ENCODE measurements at regions not wholly inside any gene's neighbourhood (a gene's known extent, or its start where the extent isn't known, plus 50 kb on each side); places are given as distances from the start of the nearest gene placed in this dataset.

DNA sequence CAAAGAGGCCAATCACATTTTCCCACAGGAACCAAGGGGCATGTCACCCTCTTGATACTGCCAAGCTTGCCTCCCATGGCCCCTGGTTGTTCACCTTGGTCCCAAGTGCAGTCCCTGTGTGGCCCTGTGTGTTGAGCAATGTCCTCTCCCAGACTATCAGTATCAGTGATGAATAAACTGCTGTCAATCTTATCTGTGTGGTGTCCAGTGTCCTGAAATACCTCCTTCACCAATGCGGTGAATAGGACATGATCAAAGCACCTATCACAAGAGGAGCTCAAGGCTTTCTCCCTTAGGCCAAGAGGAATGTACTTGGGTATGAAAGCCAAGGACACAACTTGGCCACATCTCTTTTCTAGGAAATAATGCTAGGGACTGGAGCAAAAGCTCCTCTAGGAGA is 68.2 kb downstream of the MAIP1 start:
- no peaks in the 10 kb centered on the region for H3K36me3 ChIP-seq (ENCODE audit: insufficient read depth)
- no peak overlapping the region for H3K4me3 Mint-ChIP-seq
- H3K27me3 Mint-ChIP-seq (ENCODE audit: insufficient read depth, low read depth, poor library complexity), result no peaks in the 10 kb centered on the region
- peaks cover 10% of the 10 kb centered on the region for H3K4me1 Mint-ChIP-seq
- no peak overlapping the region for H2AFZ ChIP-seq
- H3K9me3 Mint-ChIP-seq, result peaks cover 8% of the 10 kb centered on the region
- H3K27ac Mint-ChIP-seq, result no peak overlapping the region
- no peak overlapping the region for H3K27ac ChIP-seq (ENCODE audit: low read depth)
- H3K9me2 ChIP-seq (ENCODE audit: insufficient read depth), result peaks cover 19% of the 10 kb centered on the region
- no peak overlapping the region for H3K4me2 ChIP-seq
- H3F3A ChIP-seq (replicated peaks; ENCODE audit: low read depth), result no peaks in the 10 kb centered on the region
- H3K27me3 ChIP-seq (ENCODE audit: insufficient read depth), result no peaks in the 10 kb centered on the region
- no peaks in the 10 kb centered on the region for H4K20me1 ChIP-seq (replicated peaks; ENCODE audit: insufficient read depth)
- DNase-seq (ENCODE audit: low spot score) (no peak), ATAC-seq (no peak)
- peaks cover 16% of the 10 kb centered on the region; the same call in 2 of the 3 replicates for H3K36me3 Mint-ChIP-seq (ENCODE audit: low read depth)
- H3K4me1 ChIP-seq (ENCODE audit: insufficient read depth), result no peaks in the 10 kb centered on the region
- no peaks in the 10 kb centered on the region for H3K79me2 ChIP-seq (replicated peaks; ENCODE audit: insufficient read depth)
- TF ChIP-seq ZNF331 (CRISPR knock-in tag; IDR thresholded peaks at IDR 0.05; ENCODE audit: low read depth) (no peak), ZNF114 (CRISPR knock-in tag; IDR thresholded peaks at IDR 0.05) (no peak), JUNB (IDR thresholded peaks at IDR 0.05; ENCODE audit: unreplicated experiment) (no peak), NANOG (IDR thresholded peaks at IDR 0.05; ENCODE audit: borderline replicate concordance) (no peak), EZH2phosphoT487 (IDR thresholded peaks at IDR 0.05; ENCODE audit: unreplicated experiment) (no peak), POLR2AphosphoS5 (IDR thresholded peaks at IDR 0.05; ENCODE audit: low read depth) (no peak), STAT1 (IDR thresholded peaks at IDR 0.05; ENCODE audit: unreplicated experiment) (no peak), CREB1 (CRISPR knock-in tag; IDR thresholded peaks at IDR 0.05; ENCODE audit: low read depth) (no peak)
- TF ChIP-seq, protein P1, sequence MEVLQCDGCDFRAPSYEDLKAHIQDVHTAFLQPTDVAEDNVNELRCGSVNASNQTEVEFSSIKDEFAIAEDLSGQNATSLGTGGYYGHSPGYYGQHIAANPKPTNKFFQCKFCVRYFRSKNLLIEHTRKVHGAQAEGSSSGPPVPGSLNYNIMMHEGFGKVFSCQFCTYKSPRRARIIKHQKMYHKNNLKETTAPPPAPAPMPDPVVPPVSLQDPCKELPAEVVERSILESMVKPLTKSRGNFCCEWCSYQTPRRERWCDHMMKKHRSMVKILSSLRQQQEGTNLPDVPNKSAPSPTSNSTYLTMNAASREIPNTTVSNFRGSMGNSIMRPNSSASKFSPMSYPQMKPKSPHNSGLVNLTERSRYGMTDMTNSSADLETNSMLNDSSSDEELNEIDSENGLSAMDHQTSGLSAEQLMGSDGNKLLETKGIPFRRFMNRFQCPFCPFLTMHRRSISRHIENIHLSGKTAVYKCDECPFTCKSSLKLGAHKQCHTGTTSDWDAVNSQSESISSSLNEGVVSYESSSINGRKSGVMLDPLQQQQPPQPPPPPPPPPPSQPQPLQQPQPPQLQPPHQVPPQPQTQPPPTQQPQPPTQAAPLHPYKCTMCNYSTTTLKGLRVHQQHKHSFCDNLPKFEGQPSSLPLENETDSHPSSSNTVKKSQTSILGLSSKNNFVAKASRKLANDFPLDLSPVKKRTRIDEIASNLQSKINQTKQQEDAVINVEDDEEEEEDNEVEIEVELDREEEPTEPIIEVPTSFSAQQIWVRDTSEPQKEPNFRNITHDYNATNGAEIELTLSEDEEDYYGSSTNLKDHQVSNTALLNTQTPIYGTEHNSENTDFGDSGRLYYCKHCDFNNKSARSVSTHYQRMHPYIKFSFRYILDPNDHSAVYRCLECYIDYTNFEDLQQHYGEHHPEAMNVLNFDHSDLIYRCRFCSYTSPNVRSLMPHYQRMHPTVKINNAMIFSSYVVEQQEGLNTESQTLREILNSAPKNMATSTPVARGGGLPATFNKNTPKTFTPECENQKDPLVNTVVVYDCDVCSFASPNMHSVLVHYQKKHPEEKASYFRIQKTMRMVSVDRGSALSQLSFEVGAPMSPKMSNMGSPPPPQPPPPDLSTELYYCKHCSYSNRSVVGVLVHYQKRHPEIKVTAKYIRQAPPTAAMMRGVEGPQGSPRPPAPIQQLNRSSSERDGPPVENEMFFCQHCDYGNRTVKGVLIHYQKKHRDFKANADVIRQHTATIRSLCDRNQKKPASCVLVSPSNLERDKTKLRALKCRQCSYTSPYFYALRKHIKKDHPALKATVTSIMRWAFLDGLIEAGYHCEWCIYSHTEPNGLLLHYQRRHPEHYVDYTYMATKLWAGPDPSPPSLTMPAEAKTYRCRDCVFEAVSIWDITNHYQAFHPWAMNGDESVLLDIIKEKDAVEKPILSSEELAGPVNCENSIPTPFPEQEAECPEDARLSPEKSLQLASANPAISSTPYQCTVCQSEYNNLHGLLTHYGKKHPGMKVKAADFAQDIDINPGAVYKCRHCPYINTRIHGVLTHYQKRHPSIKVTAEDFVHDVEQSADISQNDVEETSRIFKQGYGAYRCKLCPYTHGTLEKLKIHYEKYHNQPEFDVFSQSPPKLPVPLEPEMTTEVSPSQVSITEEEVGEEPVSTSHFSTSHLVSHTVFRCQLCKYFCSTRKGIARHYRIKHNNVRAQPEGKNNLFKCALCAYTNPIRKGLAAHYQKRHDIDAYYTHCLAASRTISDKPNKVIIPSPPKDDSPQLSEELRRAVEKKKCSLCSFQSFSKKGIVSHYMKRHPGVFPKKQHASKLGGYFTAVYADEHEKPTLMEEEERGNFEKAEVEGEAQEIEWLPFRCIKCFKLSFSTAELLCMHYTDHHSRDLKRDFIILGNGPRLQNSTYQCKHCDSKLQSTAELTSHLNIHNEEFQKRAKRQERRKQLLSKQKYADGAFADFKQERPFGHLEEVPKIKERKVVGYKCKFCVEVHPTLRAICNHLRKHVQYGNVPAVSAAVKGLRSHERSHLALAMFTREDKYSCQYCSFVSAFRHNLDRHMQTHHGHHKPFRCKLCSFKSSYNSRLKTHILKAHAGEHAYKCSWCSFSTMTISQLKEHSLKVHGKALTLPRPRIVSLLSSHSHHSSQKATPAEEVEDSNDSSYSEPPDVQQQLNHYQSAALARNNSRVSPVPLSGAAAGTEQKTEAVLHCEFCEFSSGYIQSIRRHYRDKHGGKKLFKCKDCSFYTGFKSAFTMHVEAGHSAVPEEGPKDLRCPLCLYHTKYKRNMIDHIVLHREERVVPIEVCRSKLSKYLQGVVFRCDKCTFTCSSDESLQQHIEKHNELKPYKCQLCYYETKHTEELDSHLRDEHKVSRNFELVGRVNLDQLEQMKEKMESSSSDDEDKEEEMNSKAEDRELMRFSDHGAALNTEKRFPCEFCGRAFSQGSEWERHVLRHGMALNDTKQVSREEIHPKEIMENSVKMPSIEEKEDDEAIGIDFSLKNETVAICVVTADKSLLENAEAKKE (CRISPR knock-in tag; IDR thresholded peaks at IDR 0.05), result no peak
- TF ChIP-seq, protein P2, sequence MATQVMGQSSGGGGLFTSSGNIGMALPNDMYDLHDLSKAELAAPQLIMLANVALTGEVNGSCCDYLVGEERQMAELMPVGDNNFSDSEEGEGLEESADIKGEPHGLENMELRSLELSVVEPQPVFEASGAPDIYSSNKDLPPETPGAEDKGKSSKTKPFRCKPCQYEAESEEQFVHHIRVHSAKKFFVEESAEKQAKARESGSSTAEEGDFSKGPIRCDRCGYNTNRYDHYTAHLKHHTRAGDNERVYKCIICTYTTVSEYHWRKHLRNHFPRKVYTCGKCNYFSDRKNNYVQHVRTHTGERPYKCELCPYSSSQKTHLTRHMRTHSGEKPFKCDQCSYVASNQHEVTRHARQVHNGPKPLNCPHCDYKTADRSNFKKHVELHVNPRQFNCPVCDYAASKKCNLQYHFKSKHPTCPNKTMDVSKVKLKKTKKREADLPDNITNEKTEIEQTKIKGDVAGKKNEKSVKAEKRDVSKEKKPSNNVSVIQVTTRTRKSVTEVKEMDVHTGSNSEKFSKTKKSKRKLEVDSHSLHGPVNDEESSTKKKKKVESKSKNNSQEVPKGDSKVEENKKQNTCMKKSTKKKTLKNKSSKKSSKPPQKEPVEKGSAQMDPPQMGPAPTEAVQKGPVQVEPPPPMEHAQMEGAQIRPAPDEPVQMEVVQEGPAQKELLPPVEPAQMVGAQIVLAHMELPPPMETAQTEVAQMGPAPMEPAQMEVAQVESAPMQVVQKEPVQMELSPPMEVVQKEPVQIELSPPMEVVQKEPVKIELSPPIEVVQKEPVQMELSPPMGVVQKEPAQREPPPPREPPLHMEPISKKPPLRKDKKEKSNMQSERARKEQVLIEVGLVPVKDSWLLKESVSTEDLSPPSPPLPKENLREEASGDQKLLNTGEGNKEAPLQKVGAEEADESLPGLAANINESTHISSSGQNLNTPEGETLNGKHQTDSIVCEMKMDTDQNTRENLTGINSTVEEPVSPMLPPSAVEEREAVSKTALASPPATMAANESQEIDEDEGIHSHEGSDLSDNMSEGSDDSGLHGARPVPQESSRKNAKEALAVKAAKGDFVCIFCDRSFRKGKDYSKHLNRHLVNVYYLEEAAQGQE (IDR thresholded peaks at IDR 0.05; ENCODE audit: unreplicated experiment), result no peak
- H3K4me3 ChIP-seq, result no peak overlapping the region

All from GM23338 (cell line).